Right lobe of liver (tissue), 6 donors: ENCODE measurements at regions not wholly inside any gene's neighbourhood (a gene's known extent, or its start where the extent isn't known, plus 50 kb on each side); places are given as distances from the start of the nearest gene placed in this dataset.

Experiments
- ATAC-seq, 4 donors: fragments of 200-7000 bp; cut with Tn5 transposase; one replicate each; pipeline ENCODE4 v1.9.1; 2020; ENCODE audit warnings: mild to moderate bottlenecking in 4 of 4, moderate library complexity in 4 of 4
- DNase-seq, 3 donors: peaks; one replicate each; pipeline ENCODE4 v3.0.0-alpha.2; 2020
- H3K27ac ChIP-seq, 3 donors: fragments of 200-600 bp; one replicate each; pipeline ENCODE4 v1.8.0; 2022
- H3K27me3 ChIP-seq, 2 donors: fragments of 200-600 bp; one replicate each; pipeline ENCODE4 v1.8.0; 2022
- H3K36me3 ChIP-seq, 4 donors: fragments of 200-600 bp; sonication (generic) in 1 of 4; one replicate each; pipeline versions ENCODE4 v1.5.1 to v1.8.0; 2017 to 2022; ENCODE audit warnings: control low read depth in 1 of 4
- H3K4me1 ChIP-seq, 4 donors: fragments of 200-600 bp; sonication (generic) in 1 of 4; one replicate each; pipeline versions ENCODE4 v1.5.1 to v1.8.0; 2017 to 2022; ENCODE audit warnings: control low read depth in 1 of 4
- H3K4me3 ChIP-seq, 3 donors: fragments of 200-600 bp; one replicate each; pipeline ENCODE4 v1.8.0; 2022
- H3K9me3 ChIP-seq, 4 donors: fragments of 200-600 bp; sonication (generic) in 1 of 4; one replicate each; pipeline versions ENCODE4 v1.5.1 to v1.8.0; 2017 to 2022; ENCODE audit warnings: control low read depth in 1 of 4
- CTCF ChIP-seq, 4 donors: fragments of 200-600 bp in 3 of 4; fragments of 450-650 bp in 1 of 4; IDR thresholded peaks; one replicate each; pipeline versions ENCODE4 v1.5.1 to v1.8.0; 2016 to 2022; ENCODE audit warnings: antibody characterized with exemption in 4 of 4, mild to moderate bottlenecking in 2 of 4
- POLR2A ChIP-seq: fragments of 450-650 bp; IDR thresholded peaks from one replicate; pipeline ENCODE4 v1.6.1; 2017; ENCODE audit warnings: antibody characterized with exemption, mild to moderate bottlenecking
- WGBS: methylation state at CpG from one replicate; pipeline ENCODE4 v1.1.6; 2018; ENCODE audit warnings: low coverage, low lambda C conversion rate; ENCODE audit not compliant: insufficient coverage; ENCODE audit errors: missing lambda C conversion rate; 5-methylcytosine and 5-hydroxymethylcytosine counted together
- intact Hi-C, 2 donors: fragments of 100-400 bp; cut with DNase I; formaldehyde crosslinking; loops; one replicate each; pipeline versions ENCODE4 v1.11.2 to v1.14.1; 2022
- donor health status: DM: no; HTN: yes; CAD: no.
- donor health status: DM: no; HTN: no; CAD: no.
- donor health status: DM: no; HTN: no; CAD: no.
- donor health status: DM: no; HTN: yes; CAD: no.
- donor health status: DM: no; HTN: yes; CAD: no.

GRCh38 chr12:11517080-11517479, 121.7 kb upstream of the PRB2 start:
- H3K4me3 ChIP-seq = no peak overlapping the region
- H3K4me1 ChIP-seq = no peaks in the 10 kb centered on the region
- intact Hi-C loops = no loop called here
- ATAC-seq (no peak), DNase-seq (no peak)
- H3K27me3 ChIP-seq = no peaks in the 10 kb centered on the region
- no peak overlapping the region for H3K27ac ChIP-seq
- 88% methylated on average over 6 of the region's 6 CpGs for WGBS
- TF ChIP-seq CTCF (IDR thresholded peaks at IDR 0.05) (no peak), POLR2A (no peak)
- no peaks in the 10 kb centered on the region for H3K36me3 ChIP-seq
- no peaks in the 10 kb centered on the region for H3K9me3 ChIP-seq

- no peak for ATAC-seq
- H3K27ac ChIP-seq = no peak overlapping the region
- H3K36me3 ChIP-seq = no peaks in the 10 kb centered on the region
- no peak overlapping the region for H3K4me3 ChIP-seq
- 71% methylated on average over 1 of the region's 1 CpG for WGBS
- no peak for TF ChIP-seq CTCF (IDR thresholded peaks at IDR 0.05)
- no peak for TF ChIP-seq POLR2A
- no peak for DNase-seq
- H3K9me3 ChIP-seq = no peaks in the 10 kb centered on the region
- intact Hi-C loops = no loop called here
- no peaks in the 10 kb centered on the region for H3K27me3 ChIP-seq
- H3K4me1 ChIP-seq = no peaks in the 10 kb centered on the region
These were observed 125.0 kb upstream of the ETV6 start for GRCh38 chr12:11524446-11524845.

GRCh38 chr12:11534064-11534463, 115.4 kb upstream of the ETV6 start:
- H3K27me3 ChIP-seq = no peaks in the 10 kb centered on the region
- no peak for ATAC-seq
- H3K4me3 ChIP-seq = no peak overlapping the region
- no peak overlapping the region for H3K27ac ChIP-seq
- no peak for DNase-seq
- no peaks in the 10 kb centered on the region for H3K9me3 ChIP-seq
- H3K4me1 ChIP-seq = no peaks in the 10 kb centered on the region
- H3K36me3 ChIP-seq = no peaks in the 10 kb centered on the region
- TF ChIP-seq CTCF (IDR thresholded peaks at IDR 0.05) (no peak), POLR2A (no peak)
- intact Hi-C loops = no loop called here

- TF ChIP-seq CTCF (IDR thresholded peaks at IDR 0.05) = no peak
- H3K4me3 ChIP-seq = no peak overlapping the region
- 86% methylated on average over 4 of the region's 4 CpGs for whole genome bisulfite sequencing
- ATAC-seq (no peak), DNase-seq (no peak)
- H3K27me3 ChIP-seq = no peaks in the 10 kb centered on the region
- intact Hi-C loops = no loop called here
- no peak overlapping the region for H3K27ac ChIP-seq
- no peaks in the 10 kb centered on the region for H3K4me1 ChIP-seq
- no peaks in the 10 kb centered on the region for H3K9me3 ChIP-seq
- no peaks in the 10 kb centered on the region for H3K36me3 ChIP-seq
These were observed 114.3 kb upstream of the ETV6 start for GRCh38 chr12:11535127-11535526.

- no peaks in the 10 kb centered on the region for H3K27me3 ChIP-seq
- TF ChIP-seq CTCF (IDR thresholded peaks at IDR 0.05) = no peak
- no peaks in the 10 kb centered on the region for H3K4me1 ChIP-seq
- no peak overlapping the region for H3K27ac ChIP-seq
- 88% methylated on average over 3 of the region's 3 CpGs for WGBS
- intact Hi-C loops = no loop called here
- ATAC-seq (no peak), DNase-seq (no peak)
- no peaks in the 10 kb centered on the region for H3K9me3 ChIP-seq
- H3K36me3 ChIP-seq = no peaks in the 10 kb centered on the region
- no peak overlapping the region for H3K4me3 ChIP-seq
These were observed 110.3 kb upstream of the ETV6 start for GRCh38 chr12:11539156-11539555.
